ENCODE measurements at regions not wholly inside any gene's neighbourhood (a gene's known extent, or its start where the extent isn't known, plus 50 kb on each side); places are given as distances from the start of the nearest gene placed in this dataset.

DNA sequence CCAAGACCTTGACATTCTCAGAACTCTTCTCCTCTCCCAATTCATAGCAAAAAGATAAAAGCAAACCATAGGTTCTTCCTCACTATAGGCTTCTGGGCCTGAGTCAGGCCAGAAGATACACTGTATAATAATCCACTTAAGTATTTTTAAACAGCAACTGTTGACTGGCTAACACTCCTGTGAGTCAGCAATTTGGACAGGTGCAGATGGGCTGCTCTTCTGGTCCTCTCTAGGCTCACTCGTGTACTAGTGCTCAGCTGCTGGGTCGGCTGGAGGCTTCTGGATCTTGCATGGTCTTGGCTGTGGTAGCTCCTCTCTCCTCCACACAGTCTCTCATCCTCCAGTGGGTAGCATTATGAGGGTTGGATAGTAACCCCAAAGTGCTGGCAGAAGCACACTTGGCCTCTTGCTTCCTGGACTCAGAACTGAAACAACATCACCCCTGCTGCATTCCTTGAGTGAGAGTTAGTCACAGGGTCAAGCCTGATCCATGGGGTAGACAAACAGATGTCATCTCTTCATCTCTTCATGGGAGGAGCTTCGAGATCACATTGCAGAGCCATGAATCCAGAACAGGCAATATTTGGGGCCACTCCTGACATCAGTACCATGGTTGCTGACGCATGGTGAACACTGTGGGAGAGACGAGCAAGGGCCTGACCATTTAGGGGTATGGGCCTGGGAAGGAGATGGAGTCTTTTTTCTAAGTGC, 86.9 kb downstream of the C6orf118 start:
- no peak for TF ChIP-seq FOXP2 (optimal IDR thresholded peaks at IDR 0.05; ENCODE audit: borderline replicate concordance, extremely low read depth, extremely low read length, insufficient read depth)
- TF ChIP-seq SIN3A (IDR thresholded peaks at IDR 0.05; ENCODE audit: borderline replicate concordance, insufficient read depth, low read length): no peak
- TF ChIP-seq, protein P1, sequence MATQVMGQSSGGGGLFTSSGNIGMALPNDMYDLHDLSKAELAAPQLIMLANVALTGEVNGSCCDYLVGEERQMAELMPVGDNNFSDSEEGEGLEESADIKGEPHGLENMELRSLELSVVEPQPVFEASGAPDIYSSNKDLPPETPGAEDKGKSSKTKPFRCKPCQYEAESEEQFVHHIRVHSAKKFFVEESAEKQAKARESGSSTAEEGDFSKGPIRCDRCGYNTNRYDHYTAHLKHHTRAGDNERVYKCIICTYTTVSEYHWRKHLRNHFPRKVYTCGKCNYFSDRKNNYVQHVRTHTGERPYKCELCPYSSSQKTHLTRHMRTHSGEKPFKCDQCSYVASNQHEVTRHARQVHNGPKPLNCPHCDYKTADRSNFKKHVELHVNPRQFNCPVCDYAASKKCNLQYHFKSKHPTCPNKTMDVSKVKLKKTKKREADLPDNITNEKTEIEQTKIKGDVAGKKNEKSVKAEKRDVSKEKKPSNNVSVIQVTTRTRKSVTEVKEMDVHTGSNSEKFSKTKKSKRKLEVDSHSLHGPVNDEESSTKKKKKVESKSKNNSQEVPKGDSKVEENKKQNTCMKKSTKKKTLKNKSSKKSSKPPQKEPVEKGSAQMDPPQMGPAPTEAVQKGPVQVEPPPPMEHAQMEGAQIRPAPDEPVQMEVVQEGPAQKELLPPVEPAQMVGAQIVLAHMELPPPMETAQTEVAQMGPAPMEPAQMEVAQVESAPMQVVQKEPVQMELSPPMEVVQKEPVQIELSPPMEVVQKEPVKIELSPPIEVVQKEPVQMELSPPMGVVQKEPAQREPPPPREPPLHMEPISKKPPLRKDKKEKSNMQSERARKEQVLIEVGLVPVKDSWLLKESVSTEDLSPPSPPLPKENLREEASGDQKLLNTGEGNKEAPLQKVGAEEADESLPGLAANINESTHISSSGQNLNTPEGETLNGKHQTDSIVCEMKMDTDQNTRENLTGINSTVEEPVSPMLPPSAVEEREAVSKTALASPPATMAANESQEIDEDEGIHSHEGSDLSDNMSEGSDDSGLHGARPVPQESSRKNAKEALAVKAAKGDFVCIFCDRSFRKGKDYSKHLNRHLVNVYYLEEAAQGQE (IDR thresholded peaks at IDR 0.05; ENCODE audit: insufficient read depth in 1 of 2, low read depth in 2 of 2, low read length in 2 of 2): no peak
- TF ChIP-seq TAF1 (IDR thresholded peaks at IDR 0.05; ENCODE audit: borderline replicate concordance, insufficient read depth, low read length): no peak
- no peak for TF ChIP-seq POLR2AphosphoS5 (IDR thresholded peaks at IDR 0.05; ENCODE audit: low read depth, low read length)

DNA sequence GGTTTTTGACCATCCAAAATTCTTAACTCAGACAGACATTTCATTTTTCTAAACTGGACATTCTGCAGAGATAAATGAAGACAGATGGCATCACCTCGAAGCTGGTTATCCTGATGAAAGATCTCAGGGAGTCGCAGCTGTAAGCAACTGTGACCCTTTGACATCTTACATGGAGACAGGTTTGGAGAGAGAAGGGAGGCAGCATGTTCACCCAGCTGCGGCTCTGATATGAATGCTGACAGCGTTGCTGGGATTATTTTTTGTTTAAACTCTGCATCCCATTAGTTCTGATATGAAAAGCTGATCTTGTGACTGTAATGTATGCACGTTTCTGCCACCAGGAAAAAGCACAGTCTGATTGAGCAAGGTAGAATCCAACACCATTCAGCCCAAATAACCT, 89.4 kb downstream of the C6orf118 start:
- TF ChIP-seq TAF1 (IDR thresholded peaks at IDR 0.05; ENCODE audit: borderline replicate concordance, insufficient read depth, low read length): no peak
- TF ChIP-seq SIN3A (IDR thresholded peaks at IDR 0.05; ENCODE audit: borderline replicate concordance, insufficient read depth, low read length): no peak
- TF ChIP-seq POLR2AphosphoS5 (IDR thresholded peaks at IDR 0.05; ENCODE audit: low read depth, low read length): no peak
- no peak for TF ChIP-seq FOXP2 (optimal IDR thresholded peaks at IDR 0.05; ENCODE audit: borderline replicate concordance, extremely low read depth, extremely low read length, insufficient read depth)
- TF ChIP-seq, protein P1 (IDR thresholded peaks at IDR 0.05; ENCODE audit: insufficient read depth in 1 of 2, low read depth in 2 of 2, low read length in 2 of 2): no peak

DNA sequence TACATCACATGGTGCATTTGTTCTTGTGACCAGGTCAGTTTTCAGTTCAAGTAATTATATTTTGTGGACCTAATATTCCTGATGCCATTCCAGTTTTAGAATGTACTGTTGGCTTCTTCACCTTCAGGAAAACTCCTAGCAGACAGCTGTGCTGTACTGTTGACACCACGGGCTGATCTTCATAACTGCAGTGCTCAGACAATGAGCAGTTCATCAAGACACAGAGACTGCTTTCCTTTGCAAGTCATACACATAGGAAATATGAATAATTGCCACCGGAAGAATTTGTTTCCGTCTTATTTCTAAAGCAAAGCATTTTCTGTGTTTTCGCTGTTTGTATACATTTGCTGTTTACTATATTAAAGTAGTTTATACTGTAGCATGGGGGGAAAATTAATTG, 89.8 kb downstream of the C6orf118 start:
- TF ChIP-seq TAF1 (IDR thresholded peaks at IDR 0.05; ENCODE audit: borderline replicate concordance, insufficient read depth, low read length) (no peak), SIN3A (IDR thresholded peaks at IDR 0.05; ENCODE audit: borderline replicate concordance, insufficient read depth, low read length) (no peak), FOXP2 (optimal IDR thresholded peaks at IDR 0.05; ENCODE audit: borderline replicate concordance, extremely low read depth, extremely low read length, insufficient read depth) (no peak), POLR2AphosphoS5 (IDR thresholded peaks at IDR 0.05; ENCODE audit: low read depth, low read length) (no peak)
- TF ChIP-seq, protein P1 (IDR thresholded peaks at IDR 0.05; ENCODE audit: insufficient read depth in 1 of 2, low read depth in 2 of 2, low read length in 2 of 2): no peak

DNA sequence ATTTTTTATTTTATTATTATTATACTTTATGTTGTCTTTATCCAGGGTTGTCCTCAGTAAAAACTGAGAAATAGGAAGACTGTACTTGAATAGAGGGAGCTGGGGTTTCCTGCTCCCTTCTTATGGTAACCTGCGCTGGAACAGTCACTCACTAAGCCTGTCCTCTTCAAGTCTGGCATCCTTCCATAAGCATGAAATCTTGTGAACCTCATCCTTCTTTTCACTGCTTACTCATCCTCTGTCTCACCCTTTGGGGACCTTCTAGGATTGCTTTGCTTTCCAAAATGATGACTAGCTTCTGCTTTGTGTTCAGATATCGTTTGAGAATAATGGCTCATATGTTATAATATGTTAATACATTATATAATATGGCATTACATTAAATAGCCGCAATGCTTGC, 90.6 kb downstream of the C6orf118 start:
- TF ChIP-seq, protein P1 (IDR thresholded peaks at IDR 0.05; ENCODE audit: insufficient read depth in 1 of 2, low read depth in 2 of 2, low read length in 2 of 2): no peak
- no peak for TF ChIP-seq POLR2AphosphoS5 (IDR thresholded peaks at IDR 0.05; ENCODE audit: low read depth, low read length)
- no peak for TF ChIP-seq TAF1 (IDR thresholded peaks at IDR 0.05; ENCODE audit: borderline replicate concordance, insufficient read depth, low read length)
- TF ChIP-seq FOXP2 (optimal IDR thresholded peaks at IDR 0.05; ENCODE audit: borderline replicate concordance, extremely low read depth, extremely low read length, insufficient read depth): no peak
- TF ChIP-seq SIN3A (IDR thresholded peaks at IDR 0.05; ENCODE audit: borderline replicate concordance, insufficient read depth, low read length): no peak
